Uterus (tissue), 2 donors: ENCODE measurements at regions not wholly inside any gene's neighbourhood (a gene's known extent, or its start where the extent isn't known, plus 50 kb on each side); places are given as distances from the start of the nearest gene placed in this dataset.
"Not testable (repeated sequence)": the region's sequence is repeated elsewhere in the genome, so short reads cannot be mapped to it uniquely, and the experiment has no call there.

Source experiments
- CTCF ChIP-seq, 4 experiments: fragments of 200-600 bp in 2 of 4; fragments of 450-650 bp in 2 of 4; sonication (generic) in 2 of 4; IDR thresholded peaks; one replicate each; pipeline ENCODE4 v1.5.1; 2016 to 2019; ENCODE audit warnings: antibody characterized with exemption in 4 of 4, mild to moderate bottlenecking in 2 of 4, moderate library complexity in 1 of 4
- POLR2A ChIP-seq, 2 donors: fragments of 450-650 bp; IDR thresholded peaks; one replicate each; pipeline ENCODE4 v1.6.1; 2016; ENCODE audit warnings: antibody characterized with exemption in 2 of 2, mild to moderate bottlenecking in 1 of 2, moderate library complexity in 1 of 2

- TF ChIP-seq CTCF, POLR2A (IDR thresholded peaks at IDR 0.05): not testable (repeated sequence)
These were observed 233.5 kb upstream of the MAF start for GRCh38 chr16:79834003-79834402.
